ENCODE measurements at regions not wholly inside any gene's neighbourhood (a gene's known extent, or its start where the extent isn't known, plus 50 kb on each side); places are given as distances from the start of the nearest gene placed in this dataset.

DNA sequence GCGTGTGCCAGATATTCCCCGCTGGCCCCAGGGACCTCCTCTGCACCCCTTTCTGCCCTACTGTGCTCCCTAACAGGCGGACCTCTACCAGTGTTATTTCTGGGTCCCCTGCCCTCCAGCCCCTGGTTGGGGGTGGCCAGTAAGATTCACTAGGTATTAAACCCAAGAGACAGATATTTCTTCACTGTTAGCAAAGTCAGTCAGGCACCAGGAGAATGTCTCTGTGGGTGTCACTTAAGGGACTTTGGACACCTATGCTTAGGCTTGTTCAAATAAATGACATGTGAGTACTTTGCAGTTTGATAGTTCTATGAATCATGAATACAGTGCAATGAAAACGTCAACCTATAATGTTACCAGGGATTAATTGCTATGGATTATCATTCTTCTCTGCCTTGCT lies 234.3 kb upstream of the IGFBP3 start (continued):
- TF ChIP-seq BCL11A (IDR thresholded peaks at IDR 0.05; ENCODE audit: low read depth in 2 of 2, low read length in 2 of 2) (no peak), CBX5 (IDR thresholded peaks at IDR 0.05; ENCODE audit: low read depth, low read length) (no peak)
- TF ChIP-seq, protein P1, sequence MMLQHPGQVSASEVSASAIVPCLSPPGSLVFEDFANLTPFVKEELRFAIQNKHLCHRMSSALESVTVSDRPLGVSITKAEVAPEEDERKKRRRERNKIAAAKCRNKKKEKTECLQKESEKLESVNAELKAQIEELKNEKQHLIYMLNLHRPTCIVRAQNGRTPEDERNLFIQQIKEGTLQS (IDR thresholded peaks at IDR 0.05; ENCODE audit: insufficient read depth, low read depth, low read length): no peak

Measured in H1 (cell line).